ENCODE measurements at regions not wholly inside any gene's neighbourhood (a gene's known extent, or its start where the extent isn't known, plus 50 kb on each side); places are given as distances from the start of the nearest gene placed in this dataset.

DNA sequence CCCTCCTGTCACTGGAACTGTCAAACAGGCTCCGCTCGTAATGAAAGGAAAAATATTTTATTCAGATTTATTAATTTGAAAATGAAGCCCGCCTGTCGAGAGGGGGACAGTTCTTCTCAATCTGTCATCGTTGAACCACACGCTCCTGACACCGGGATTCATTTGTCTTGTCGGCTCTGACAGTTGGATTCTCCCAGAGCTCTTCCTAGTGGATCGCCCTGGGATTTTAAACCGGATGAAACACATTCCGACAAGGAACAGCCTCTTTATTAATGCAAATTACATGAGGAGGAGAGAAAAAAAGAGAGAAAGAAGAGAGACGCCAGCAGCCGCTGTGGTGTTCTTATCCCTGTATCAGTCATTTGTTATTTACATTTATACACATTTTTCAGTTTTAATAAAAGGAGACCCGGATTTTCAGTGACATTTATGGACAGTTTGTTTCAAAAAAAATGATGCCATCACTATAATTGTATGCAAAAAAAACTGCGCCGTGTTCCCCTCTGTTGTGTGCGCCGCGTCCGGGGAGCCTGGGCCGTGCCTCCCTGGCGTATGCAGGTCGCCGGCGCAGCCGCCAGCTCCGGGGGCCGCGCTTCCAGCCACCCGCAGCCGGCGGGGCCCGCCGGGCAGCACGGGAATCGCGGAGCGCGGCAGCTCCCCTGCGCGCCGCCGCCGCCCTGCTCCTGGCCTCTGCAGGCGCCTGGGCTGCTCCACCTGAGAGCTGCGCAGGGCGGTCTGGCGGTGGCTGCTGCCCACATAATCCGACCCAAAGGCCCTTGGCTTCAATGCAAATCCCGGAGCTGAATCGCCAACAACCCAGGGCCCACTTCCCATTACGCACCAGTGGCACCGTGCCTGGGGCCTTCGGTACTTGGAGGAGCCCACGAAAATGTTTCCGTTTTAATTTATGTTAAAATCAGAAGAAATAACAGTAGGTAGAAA is 237.9 kb upstream of the PBX1 start:
- WGBS (ENCODE audit: extremely low coverage, insufficient read length, low lambda C conversion rate), result no CpG with 5 or more reads among the region's 56 CpGs
- no peak overlapping the region for H3K18ac ChIP-seq (ENCODE audit: insufficient read length, low read depth, low read length)
- Mint-ChIP-seq H3K27ac (no peak overlapping the region), H3K4me3 (peak overlapping the region; percentile 59 to 74), H3K27me3 (ENCODE audit: low read depth) (peaks cover 37% of the 10 kb centered on the region), H3K4me1 (peaks cover 8 to 10% of the 10 kb centered on the region in 2 experiments), H3K36me3 (ENCODE audit: insufficient read depth in 1 of 3, low read depth in 3 of 3) (no peaks in the 10 kb centered on the region), H3K9me3 (no peaks in the 10 kb centered on the region)
- TF ChIP-seq, protein P1, sequence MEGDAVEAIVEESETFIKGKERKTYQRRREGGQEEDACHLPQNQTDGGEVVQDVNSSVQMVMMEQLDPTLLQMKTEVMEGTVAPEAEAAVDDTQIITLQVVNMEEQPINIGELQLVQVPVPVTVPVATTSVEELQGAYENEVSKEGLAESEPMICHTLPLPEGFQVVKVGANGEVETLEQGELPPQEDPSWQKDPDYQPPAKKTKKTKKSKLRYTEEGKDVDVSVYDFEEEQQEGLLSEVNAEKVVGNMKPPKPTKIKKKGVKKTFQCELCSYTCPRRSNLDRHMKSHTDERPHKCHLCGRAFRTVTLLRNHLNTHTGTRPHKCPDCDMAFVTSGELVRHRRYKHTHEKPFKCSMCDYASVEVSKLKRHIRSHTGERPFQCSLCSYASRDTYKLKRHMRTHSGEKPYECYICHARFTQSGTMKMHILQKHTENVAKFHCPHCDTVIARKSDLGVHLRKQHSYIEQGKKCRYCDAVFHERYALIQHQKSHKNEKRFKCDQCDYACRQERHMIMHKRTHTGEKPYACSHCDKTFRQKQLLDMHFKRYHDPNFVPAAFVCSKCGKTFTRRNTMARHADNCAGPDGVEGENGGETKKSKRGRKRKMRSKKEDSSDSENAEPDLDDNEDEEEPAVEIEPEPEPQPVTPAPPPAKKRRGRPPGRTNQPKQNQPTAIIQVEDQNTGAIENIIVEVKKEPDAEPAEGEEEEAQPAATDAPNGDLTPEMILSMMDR (conservative IDR thresholded peaks at IDR 0.05), result no peak
- no peak overlapping the region for H3K56ac ChIP-seq (ENCODE audit: insufficient read length, low read depth, low read length)
- no peaks in the 10 kb centered on the region for H4K20me1 ChIP-seq (ENCODE audit: control insufficient read depth, insufficient read depth, insufficient read length)
- H3K23me2 ChIP-seq (ENCODE audit: insufficient read length, low read depth, low read length, poor library complexity, severe bottlenecking), result peaks cover 5% of the 10 kb centered on the region
- no peak overlapping the region for H3T11ph ChIP-seq (ENCODE audit: low read length)
- no peaks in the 10 kb centered on the region for H3K79me2 ChIP-seq (ENCODE audit: insufficient read depth, low read length)
- H2AFZ ChIP-seq (ENCODE audit: low read length), result no peak overlapping the region
- no peak overlapping the region for H4K91ac ChIP-seq (ENCODE audit: insufficient read length, low read depth, low read length)
- H2BK120ac ChIP-seq (ENCODE audit: low read depth, low read length, poor library complexity, severe bottlenecking), result no peak overlapping the region
- no peaks in the 10 kb centered on the region for H3K4me1 ChIP-seq (ENCODE audit: insufficient read depth, low read length)
- H4K8ac ChIP-seq (replicated peaks; ENCODE audit: insufficient read length, low read depth, low read length), result no peak overlapping the region
- no peak overlapping the region for H3K4ac ChIP-seq (ENCODE audit: low read depth, low read length)
- peak; percentile 63 for DNase-seq
- H3K79me1 ChIP-seq (ENCODE audit: insufficient read depth, low read depth, low read length, poor library complexity, severe bottlenecking), result no peaks in the 10 kb centered on the region
- no peaks in the 10 kb centered on the region for H3K9me3 ChIP-seq (ENCODE audit: control insufficient read depth, low read depth, low read length)
- H3K9ac ChIP-seq (ENCODE audit: extremely low read depth, insufficient read length, low read length), result no peak overlapping the region
- no peak overlapping the region for H2BK15ac ChIP-seq (ENCODE audit: low read depth, low read length)
- H3K23ac ChIP-seq (ENCODE audit: insufficient read length, low read depth, low read length), result no peak overlapping the region
- no peak overlapping the region for H2AK5ac ChIP-seq (ENCODE audit: insufficient read length, low read length)
- peak overlapping the region; percentile 37 for H3K4me2 ChIP-seq (ENCODE audit: insufficient read depth, insufficient read length, low read length)
- no peak overlapping the region for H2BK5ac ChIP-seq (ENCODE audit: insufficient read length, low read length)
- H4K5ac ChIP-seq (ENCODE audit: insufficient read length, low read depth, low read length), result no peak overlapping the region
- no peak overlapping the region for H3K14ac ChIP-seq (ENCODE audit: insufficient read depth, low read length)
- H2BK20ac ChIP-seq (ENCODE audit: low read depth, low read length, poor library complexity, severe bottlenecking), result no peak overlapping the region
- H2BK12ac ChIP-seq (ENCODE audit: insufficient read length, low read depth, low read length), result no peak overlapping the region
- no peak overlapping the region for H3K27ac ChIP-seq (ENCODE audit: insufficient read length, low read depth, low read length)
- H3K27me3 ChIP-seq (ENCODE audit: insufficient read depth, low read length), result no peaks in the 10 kb centered on the region
